Activated T-helper 2 cell treated with anti-CD3 and anti-CD28 coated beads, Interferon-gamma antibody, Interleukin-2, Interleukin-4, amounts not matched to agents 10 μg/mL and 5 μg/mL and 100 μg/mL, durations not matched to agents 14 hours and 24 hours and 36 hours (primary cell): ENCODE measurements at regions not wholly inside any gene's neighbourhood (a gene's known extent, or its start where the extent isn't known, plus 50 kb on each side); places are given as distances from the start of the nearest gene placed in this dataset.
"Not testable (repeated sequence)": the region's sequence is repeated elsewhere in the genome, so short reads cannot be mapped to it uniquely, and the experiment has no call there.

Experiments used
- DNase-seq: peaks from one replicate; pipeline ENCODE4 v3.0.0; 2021; ENCODE audit warnings: low spot score
- H3K27ac Mint-ChIP-seq: one replicate; pipeline ENCODE4 v1.8.0; 2021; ENCODE audit warnings: mixed read lengths
- H3K27me3 Mint-ChIP-seq: one replicate; pipeline ENCODE4 v1.8.0; 2021; ENCODE audit warnings: low read depth, mixed read lengths
- H3K36me3 Mint-ChIP-seq: one replicate; pipeline ENCODE4 v1.8.0; 2021; ENCODE audit warnings: low read depth, mixed read lengths
- H3K4me1 Mint-ChIP-seq: one replicate; pipeline ENCODE4 v1.8.0; 2021; ENCODE audit warnings: low read depth, mixed read lengths
- H3K4me3 Mint-ChIP-seq: one replicate; pipeline ENCODE4 v1.8.0; 2021; ENCODE audit warnings: low read depth, mild to moderate bottlenecking, moderate library complexity, mixed read lengths
- H3K9me3 Mint-ChIP-seq: one replicate; pipeline ENCODE4 v1.8.0; 2021; ENCODE audit warnings: mixed read lengths
- intact Hi-C: fragments of 100-400 bp; cut with micrococcal nuclease; formaldehyde crosslinking; loops from one replicate; pipeline ENCODE4 v1.15.1; 2023

DNA sequence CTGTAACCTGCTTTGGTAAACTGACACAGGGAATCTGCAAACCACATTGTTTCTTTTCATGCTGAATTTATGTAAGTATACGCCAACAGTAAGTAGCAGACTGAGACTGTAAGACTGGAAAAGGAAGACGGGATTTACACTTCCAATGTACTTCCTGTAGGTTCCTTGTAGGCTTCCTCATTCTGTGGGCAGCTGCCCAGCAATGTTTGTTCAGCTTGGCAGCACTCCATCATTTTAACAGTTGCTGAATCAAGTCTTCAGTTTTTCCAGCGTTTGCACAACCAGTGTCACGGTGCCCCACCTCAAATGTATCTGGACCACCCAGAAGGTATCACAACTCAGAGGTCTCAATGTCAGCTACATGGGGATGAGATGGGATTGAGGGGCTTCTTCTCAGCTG lies 232.6 kb downstream of the PRDM9 start:
- Mint-ChIP-seq H3K36me3 (no peaks in the 10 kb centered on the region), H3K27me3 (no peaks in the 10 kb centered on the region), H3K27ac (no peak overlapping the region), H3K4me1 (no peaks in the 10 kb centered on the region), H3K4me3 (no peak overlapping the region), H3K9me3 (peaks cover 10% of the 10 kb centered on the region)
- intact Hi-C loops = no loop called here
- no peak for DNase-seq

DNA sequence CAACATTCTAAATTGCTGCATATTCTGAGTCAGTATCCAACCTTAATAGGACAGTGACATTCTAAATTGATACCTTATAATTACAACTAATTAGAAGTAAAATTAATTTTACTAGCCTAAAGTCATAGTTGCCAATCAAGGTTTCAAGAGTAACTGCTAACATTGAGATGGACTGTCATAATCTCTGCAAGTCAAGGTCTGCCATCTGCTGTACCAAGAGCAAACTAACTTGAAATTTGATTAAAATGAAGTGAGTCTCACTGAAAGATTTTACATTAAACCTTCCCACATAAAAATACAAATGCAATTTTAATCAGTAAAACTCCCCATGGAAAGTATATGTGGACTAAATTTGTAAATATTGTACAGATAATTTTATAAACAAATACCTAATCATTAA lies 235.3 kb downstream of the PRDM9 start:
- H3K27me3 Mint-ChIP-seq = no peaks in the 10 kb centered on the region
- H3K4me1 Mint-ChIP-seq = no peaks in the 10 kb centered on the region
- intact Hi-C loops = no loop called here
- H3K9me3 Mint-ChIP-seq = peaks cover 14% of the 10 kb centered on the region
- no peak overlapping the region for H3K27ac Mint-ChIP-seq
- no peaks in the 10 kb centered on the region for H3K36me3 Mint-ChIP-seq
- no peak overlapping the region for H3K4me3 Mint-ChIP-seq
- DNase-seq = no peak

DNA sequence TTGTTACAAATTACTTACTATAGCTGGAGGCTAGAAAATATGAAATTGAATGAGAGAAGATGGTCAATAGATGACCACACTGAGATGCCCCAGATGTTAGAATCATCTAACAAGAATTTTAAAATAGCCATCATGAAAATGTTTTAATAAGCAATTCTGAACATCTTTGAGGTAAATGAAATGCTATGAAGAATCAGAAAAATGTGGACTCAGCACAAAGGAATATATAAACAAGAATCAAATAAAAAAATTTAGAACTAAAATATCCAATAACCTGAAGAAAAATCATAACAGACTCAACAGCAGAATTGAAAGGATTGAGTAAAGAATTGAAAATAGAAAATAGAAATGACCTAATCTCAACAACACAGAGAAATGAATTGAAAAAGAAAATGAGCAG lies 248.5 kb downstream of the PRDM9 start:
- intact Hi-C loops = no loop called here
- H3K36me3 Mint-ChIP-seq = no peaks in the 10 kb centered on the region

DNA sequence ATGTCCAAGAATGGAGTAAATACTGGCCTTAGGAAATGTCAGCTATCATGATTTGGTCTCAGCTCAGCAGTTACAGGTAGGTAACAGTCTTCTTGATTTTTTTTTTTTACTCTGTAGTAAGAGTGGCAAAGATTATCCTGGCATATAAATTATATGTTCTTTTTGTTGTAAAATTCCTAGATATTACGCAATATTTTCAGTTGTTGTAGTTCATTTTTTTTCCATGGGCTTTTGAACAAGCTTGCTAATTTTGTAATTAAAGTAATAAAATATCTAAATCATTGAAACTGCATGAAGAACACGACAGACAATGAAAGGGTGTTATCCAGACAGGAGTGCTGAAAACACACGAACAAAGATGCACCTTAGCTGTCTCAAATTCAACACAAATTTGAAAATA lies 249.4 kb downstream of the PRDM9 start:
- Mint-ChIP-seq H3K4me3 (no peak overlapping the region), H3K4me1 (no peaks in the 10 kb centered on the region), H3K36me3 (no peaks in the 10 kb centered on the region), H3K27ac (no peak overlapping the region), H3K9me3 (peaks cover 24% of the 10 kb centered on the region), H3K27me3 (no peaks in the 10 kb centered on the region)
- no peak for DNase-seq
- intact Hi-C loops = no loop called here

More for the DNA sequence above, 248.5 kb downstream of the PRDM9 start:
- no peak for DNase-seq
- no peak overlapping the region for H3K4me3 Mint-ChIP-seq
- H3K27ac Mint-ChIP-seq = no peak overlapping the region
- no peaks in the 10 kb centered on the region for H3K4me1 Mint-ChIP-seq
- H3K9me3 Mint-ChIP-seq = peaks cover 29% of the 10 kb centered on the region
- H3K27me3 Mint-ChIP-seq = no peaks in the 10 kb centered on the region

DNA sequence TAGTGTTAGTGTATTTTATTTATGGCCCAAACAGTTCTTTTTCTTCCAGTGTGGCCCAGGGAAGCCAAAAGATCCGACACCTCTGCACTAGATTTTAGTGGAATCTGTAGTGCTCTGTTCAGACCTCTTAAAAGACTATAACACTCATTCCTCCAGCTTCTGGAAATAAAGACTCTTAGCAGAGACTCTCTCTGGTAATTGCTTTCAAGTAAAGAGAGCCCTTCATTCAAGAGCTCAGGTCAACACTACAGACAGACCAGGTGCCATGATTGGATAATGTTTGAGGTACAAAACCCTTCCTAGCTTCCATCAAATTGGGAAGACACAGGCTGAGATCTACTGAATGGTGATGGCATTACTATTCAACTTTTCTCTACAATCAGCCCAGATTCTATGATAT lies 255.8 kb downstream of the PRDM9 start:
- Mint-ChIP-seq H3K27me3 (no peaks in the 10 kb centered on the region), H3K9me3 (peaks cover 16% of the 10 kb centered on the region), H3K4me3 (no peak overlapping the region), H3K27ac (no peak overlapping the region), H3K4me1 (no peaks in the 10 kb centered on the region), H3K36me3 (no peaks in the 10 kb centered on the region)
- DNase-seq = no peak
- intact Hi-C loops = no loop called here

DNA sequence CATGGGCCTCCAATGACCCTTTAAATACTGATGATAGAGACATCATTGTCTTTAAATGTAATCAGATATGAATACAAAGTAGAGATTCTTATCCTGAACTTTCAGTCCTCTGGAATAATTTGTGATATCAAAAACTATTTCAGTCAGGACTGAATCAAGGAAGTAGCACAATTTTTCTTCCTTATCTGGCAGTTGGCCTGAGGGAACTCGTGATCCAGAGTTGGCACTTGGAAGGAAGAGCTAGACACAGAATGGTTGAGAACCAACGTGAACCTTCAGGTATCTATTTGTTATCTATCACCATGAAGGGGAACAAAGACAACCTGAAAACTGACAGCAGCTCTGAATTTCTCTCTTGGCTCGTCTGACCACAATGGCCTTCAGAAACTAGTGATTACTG lies 269.3 kb downstream of the PRDM9 start:
- H3K36me3 Mint-ChIP-seq = no peaks in the 10 kb centered on the region
- H3K27ac Mint-ChIP-seq = no peak overlapping the region
- no peaks in the 10 kb centered on the region for H3K27me3 Mint-ChIP-seq
- H3K9me3 Mint-ChIP-seq = peaks cover 42% of the 10 kb centered on the region
- no peak for DNase-seq
- no peaks in the 10 kb centered on the region for H3K4me1 Mint-ChIP-seq
- H3K4me3 Mint-ChIP-seq = no peak overlapping the region
- intact Hi-C loops = no loop called here

DNA sequence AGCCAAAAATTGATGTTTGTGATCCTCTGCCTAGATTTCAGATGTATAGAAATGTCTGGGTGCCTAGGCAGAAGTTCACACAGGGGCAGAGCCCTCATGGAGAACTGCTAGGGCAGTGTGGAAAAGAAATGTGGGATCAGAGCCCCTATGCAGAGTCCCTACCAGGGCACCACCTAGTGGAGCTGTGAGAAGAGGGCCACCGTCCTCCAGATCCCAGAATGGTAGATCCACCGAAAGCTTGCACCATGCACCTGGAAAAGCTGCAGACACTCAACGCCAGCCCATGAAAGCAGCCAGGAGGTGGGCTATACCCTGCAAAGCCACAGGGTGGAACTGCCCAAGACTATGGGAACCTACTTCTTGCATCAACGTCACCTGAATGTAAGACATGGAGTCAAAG lies 292.9 kb downstream of the PRDM9 start:
- H3K9me3 Mint-ChIP-seq = peaks cover 32% of the 10 kb centered on the region
- intact Hi-C loops, H3K4me3 Mint-ChIP-seq: not testable (repeated sequence)

DNA sequence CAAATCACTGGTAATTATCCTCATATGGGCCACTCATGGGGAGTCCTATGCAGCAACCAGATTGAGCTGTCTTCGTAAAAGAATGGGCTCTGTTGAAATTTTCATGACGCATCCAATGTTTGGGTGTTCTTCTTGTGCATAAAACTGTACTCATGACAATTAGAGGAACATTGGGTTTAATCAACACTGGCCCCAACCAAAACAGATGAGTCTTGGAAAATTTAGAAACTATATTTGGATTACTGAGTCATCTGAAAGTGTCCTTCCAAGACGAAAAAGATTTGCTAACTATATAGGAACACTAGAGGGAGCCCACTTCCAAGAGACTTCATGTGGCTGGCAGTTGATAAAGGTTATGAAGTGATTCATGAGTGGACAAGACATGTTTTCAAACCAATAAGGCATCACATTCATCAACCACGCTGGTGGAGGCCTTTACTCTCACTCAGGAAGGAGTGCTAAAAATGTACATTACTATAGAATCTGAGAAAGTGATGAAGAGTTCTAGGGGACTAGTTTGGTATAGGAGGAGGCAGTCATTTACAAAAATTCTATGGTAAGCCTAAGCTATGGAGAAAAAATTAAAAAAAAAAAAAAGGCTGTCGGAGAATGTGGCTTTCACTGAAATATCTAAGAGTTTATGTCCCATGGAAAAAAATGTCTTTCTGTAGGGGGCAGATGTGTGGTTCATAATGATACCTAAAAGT lies 313.5 kb downstream of the PRDM9 start:
- peaks cover 17% of the 10 kb centered on the region for H3K9me3 Mint-ChIP-seq
- H3K27ac Mint-ChIP-seq = no peak overlapping the region
- H3K36me3 Mint-ChIP-seq = no peaks in the 10 kb centered on the region
- no peaks in the 10 kb centered on the region for H3K27me3 Mint-ChIP-seq
- intact Hi-C loops = no loop called here
- H3K4me3 Mint-ChIP-seq = no peak overlapping the region
- no peaks in the 10 kb centered on the region for H3K4me1 Mint-ChIP-seq
- DNase-seq = no peak

More for the DNA sequence above, 292.9 kb downstream of the PRDM9 start:
- not testable (repeated sequence) for DNase-seq, H3K27ac Mint-ChIP-seq, H3K27me3 Mint-ChIP-seq, H3K4me1 Mint-ChIP-seq, H3K36me3 Mint-ChIP-seq

DNA sequence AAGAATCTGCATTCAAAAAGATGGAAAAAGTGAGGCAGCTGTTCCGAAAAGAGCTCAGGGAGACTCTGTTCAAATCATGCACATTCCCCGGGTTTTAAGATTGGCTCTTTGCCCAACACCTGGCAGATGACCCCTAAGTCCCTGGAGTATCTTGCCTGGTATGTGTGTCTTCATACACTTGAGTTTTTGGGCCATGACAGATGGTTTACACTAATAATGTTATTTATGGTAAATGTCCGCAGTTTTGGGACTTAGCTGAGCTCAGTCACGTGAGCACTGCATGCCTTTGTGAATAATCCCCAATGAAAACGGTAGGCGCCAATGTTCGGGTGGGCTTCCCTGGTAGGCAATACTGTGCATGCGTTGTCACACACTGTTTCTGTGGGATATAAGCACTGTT lies 316.1 kb downstream of the PRDM9 start:
- H3K4me3 Mint-ChIP-seq = no peak overlapping the region

DNA sequence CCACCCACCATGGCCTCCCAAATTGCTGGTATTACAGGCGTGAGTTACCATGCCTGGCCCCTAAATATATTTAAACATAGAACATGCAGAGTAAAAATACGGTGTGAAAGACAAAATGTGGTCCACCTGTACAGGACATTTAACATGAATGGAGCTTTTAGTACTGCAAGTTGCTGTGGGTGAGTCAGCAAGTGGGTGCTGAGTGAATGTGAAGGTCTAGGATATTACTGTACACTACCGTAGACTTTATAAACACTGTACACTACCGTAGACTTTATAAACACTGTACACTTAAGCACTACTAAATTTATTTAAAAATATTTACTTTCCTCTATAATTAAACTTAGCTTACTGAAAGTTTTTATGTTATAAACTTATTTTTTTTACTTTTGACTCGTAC lies 317.8 kb downstream of the PRDM9 start:
- Mint-ChIP-seq H3K27me3 (no peaks in the 10 kb centered on the region), H3K4me1 (no peaks in the 10 kb centered on the region), H3K4me3 (no peak overlapping the region), H3K9me3 (peaks cover 32% of the 10 kb centered on the region), H3K27ac (no peak overlapping the region), H3K36me3 (no peaks in the 10 kb centered on the region)
- DNase-seq = no peak
- intact Hi-C loops = no loop called here

More for the DNA sequence above, 316.1 kb downstream of the PRDM9 start:
- Mint-ChIP-seq H3K4me1 (no peaks in the 10 kb centered on the region), H3K27me3 (no peaks in the 10 kb centered on the region), H3K9me3 (peaks cover 25% of the 10 kb centered on the region), H3K27ac (no peak overlapping the region), H3K36me3 (no peaks in the 10 kb centered on the region)
- DNase-seq = no peak
- intact Hi-C loops = no loop called here

DNA sequence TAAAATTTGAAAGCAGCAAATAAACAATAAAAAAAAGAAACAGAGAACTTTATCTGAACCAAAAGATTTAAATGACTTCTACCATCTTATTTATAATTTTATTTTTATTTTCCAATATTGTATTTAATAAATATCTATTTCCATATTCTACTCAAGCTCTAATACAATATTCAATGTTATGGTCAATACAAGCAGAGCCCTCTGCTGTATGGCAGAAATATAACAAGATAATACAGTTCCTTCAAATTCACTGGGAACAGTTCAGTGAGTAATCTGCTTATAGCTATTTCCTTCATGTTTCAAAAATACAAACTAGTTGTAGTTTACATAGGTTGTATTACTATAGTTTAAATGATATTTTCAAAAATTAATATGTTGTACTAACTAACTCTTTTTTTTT lies 332.7 kb downstream of the PRDM9 start:
- Mint-ChIP-seq H3K4me3 (no peak overlapping the region), H3K36me3 (no peaks in the 10 kb centered on the region), H3K27ac (no peak overlapping the region), H3K9me3 (peaks cover 52% of the 10 kb centered on the region), H3K4me1 (no peaks in the 10 kb centered on the region), H3K27me3 (no peaks in the 10 kb centered on the region)
- DNase-seq = no peak
- intact Hi-C loops = no loop called here

DNA sequence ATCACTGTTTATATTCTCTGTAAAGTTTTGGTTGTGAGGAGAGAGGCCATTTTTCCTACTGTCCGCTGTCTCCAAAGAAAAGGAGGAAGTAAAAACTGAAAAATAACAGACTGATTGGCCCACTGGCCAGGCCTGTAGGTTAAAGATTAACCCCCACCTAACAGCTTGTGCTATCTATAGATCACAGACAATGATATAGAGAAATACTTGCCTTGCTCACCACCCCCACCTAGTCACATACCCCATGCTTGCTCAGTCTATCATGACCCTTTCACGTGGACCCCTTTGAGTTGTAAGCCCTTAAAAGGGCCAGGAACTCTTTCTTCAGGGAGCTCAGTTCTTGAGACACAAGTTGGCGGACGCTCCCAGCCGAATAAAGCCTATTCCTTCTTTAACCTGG lies 357.4 kb downstream of the PRDM9 start:
- Mint-ChIP-seq H3K4me1 (no peaks in the 10 kb centered on the region), H3K4me3 (no peak overlapping the region), H3K36me3 (no peaks in the 10 kb centered on the region), H3K9me3 (peaks cover 34% of the 10 kb centered on the region), H3K27me3 (no peaks in the 10 kb centered on the region), H3K27ac (no peak overlapping the region)
- intact Hi-C loops = no loop called here
- no peak for DNase-seq

DNA sequence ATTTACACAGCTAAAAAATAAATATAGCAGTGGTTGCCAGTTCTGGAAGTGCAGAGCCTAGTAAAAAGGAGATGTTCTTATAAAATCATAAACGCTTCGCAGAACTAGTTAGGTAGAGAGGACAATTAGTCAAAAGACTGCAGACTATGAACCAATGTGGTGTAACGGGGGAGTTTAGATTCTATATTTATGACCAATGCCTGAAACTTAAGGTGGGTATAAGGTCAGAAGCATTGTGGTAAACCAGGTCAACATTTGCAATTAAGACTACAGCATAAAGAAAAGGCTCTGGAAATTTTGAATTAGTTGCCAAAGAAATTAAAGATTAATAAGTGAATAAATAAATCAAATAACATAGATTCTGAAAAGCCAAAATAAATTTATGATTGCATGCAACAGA lies 370.4 kb downstream of the PRDM9 start:
- H3K27me3 Mint-ChIP-seq = no peaks in the 10 kb centered on the region
- no peaks in the 10 kb centered on the region for H3K4me1 Mint-ChIP-seq
- H3K27ac Mint-ChIP-seq = no peak overlapping the region
- no peaks in the 10 kb centered on the region for H3K36me3 Mint-ChIP-seq
- H3K4me3 Mint-ChIP-seq = no peak overlapping the region
- no peak for DNase-seq
- intact Hi-C loops = no loop called here
- H3K9me3 Mint-ChIP-seq = peaks cover 27% of the 10 kb centered on the region
